NCI-H1694 treated with DMSO at 0.1 percent for 48 hours (cell line): ENCODE measurements at regions not wholly inside any gene's neighbourhood (a gene's known extent, or its start where the extent isn't known, plus 50 kb on each side); places are given as distances from the start of the nearest gene placed in this dataset.

Experiments
- DNase-seq: peaks from one replicate; lab custom pipeline; 2025; lab: John Stamatoyannopoulos, UW

- no peak for DNase-seq
Measured at GRCh38 chr10:85008488-85009184, 680.2 kb downstream of the CCSER2 start.

GRCh38 chr10:85012305-85012704 lies 683.9 kb downstream of the CCSER2 start:
- peak; percentile 59 for DNase-seq

- DNase-seq: no peak
Measured at GRCh38 chr10:85026878-85027467, 698.6 kb downstream of the CCSER2 start.

DNA sequence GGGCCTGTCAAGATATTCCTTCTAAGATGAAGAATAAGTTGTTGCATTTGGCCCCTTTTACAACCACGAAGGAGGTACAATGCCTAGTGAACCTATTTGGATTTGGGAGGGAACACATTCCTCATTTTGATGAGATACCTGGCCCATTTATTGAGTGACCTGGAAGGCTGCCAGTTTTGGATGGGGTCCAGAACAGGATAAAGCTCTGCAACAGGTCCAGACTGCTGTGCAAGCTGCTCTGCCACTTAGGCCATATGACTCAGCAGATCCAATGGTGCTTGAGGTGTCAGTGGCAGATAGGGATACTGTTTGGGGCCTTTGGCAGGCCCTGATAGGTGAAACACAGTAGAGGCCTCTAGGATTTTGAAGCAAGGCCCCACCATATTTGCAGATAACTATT lies 704.6 kb downstream of the CCSER2 start:
- DNase-seq: no peak

GRCh38 chr10:85036661-85037060 lies 708.3 kb downstream of the CCSER2 start:
- DNase-seq: no peak

DNA sequence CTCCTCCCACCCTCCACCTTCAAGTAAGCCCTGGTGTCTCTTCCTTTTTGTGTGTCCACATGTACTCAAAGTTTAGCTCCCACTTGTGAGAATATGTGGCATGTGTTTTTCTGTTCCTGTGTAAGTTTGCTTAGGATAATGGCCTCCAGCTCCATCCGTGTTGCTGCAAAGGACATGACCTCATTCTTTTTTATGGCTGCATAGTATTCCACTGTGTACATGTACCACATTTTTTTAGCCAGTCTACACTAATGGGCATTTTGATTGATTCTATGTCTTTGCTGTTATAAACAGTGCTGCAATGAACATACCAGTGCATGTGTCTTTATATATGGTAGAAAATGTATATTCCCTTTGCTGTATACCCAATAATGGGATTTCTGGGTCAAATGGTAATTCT lies 710.9 kb downstream of the CCSER2 start:
- DNase-seq: no peak

- DNase-seq: no peak
Measured at GRCh38 chr10:85043207-85043606, 714.8 kb downstream of the CCSER2 start.

- DNase-seq: no peak
Measured at GRCh38 chr10:85045046-85045445, 716.7 kb downstream of the CCSER2 start.

- DNase-seq: no peak
Measured at GRCh38 chr10:85047170-85047834, 718.9 kb downstream of the CCSER2 start.

- no peak for DNase-seq
Measured at GRCh38 chr10:85047979-85048378, 719.6 kb downstream of the CCSER2 start.

GRCh38 chr10:85048644-85049043 lies 720.3 kb downstream of the CCSER2 start:
- no peak for DNase-seq

- no peak for DNase-seq
Measured at GRCh38 chr10:85060944-85061343, 732.6 kb downstream of the CCSER2 start.

GRCh38 chr10:85061401-85061800 lies 733.0 kb downstream of the CCSER2 start:
- DNase-seq: no peak

DNA sequence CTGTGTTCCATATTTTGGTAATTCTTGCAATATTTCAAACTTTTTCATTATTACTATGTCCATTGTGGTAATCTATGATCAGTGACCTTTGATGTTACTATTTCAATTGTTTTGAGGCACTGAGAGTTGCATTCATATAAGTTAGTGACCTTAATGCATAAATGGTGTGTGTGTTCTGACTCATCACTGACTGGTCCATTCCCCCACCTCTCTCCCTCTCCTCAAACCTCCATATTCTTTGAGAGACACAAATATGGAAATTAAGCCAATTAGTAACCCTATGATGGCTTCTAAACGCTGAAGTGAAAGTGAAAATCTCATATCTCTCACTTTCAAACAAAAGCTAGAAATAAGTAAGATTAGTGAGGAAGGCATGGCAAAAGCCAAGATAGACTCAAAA lies 739.6 kb downstream of the CCSER2 start:
- no peak for DNase-seq

DNA sequence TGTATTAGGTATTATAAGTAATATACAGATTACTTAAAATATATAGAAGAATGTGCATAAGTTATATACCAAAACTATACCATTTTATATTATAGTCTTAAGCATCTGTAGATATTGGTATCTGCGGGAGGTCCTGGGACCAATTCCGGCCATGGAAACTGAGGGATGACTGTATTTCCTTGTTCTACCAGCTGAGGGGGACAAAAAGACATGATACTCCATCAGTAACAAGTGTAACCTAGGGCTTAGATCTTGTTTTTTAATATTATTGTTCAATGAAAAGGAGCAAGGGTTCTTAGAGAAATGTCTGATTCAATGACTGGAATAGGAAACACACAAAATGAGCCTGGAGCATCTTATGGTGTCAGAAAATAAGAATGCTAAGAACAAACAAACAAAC lies 752.5 kb downstream of the CCSER2 start:
- no peak for DNase-seq

- no peak for DNase-seq
Measured at GRCh38 chr10:85098835-85099521, 770.6 kb downstream of the CCSER2 start.

DNA sequence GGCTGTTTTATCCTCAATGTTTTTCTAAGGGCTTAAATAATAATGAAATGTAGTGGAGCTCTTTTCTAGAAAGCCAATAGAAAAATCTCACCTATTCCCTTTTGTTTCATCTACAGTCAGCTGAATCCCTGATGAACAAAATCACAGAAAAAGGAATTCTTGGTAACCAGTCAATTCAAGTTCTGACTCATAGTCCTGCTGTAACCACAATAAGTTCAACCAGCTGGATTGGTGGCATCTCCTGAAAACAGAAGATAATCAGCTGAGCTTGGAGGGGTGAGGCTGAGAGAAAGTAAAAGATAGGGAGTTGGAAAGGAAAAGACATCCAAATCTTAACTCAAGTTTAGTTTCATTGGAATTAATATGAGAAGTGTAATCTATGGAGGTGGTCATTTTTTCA lies 772.1 kb downstream of the CCSER2 start:
- no peak for DNase-seq

DNA sequence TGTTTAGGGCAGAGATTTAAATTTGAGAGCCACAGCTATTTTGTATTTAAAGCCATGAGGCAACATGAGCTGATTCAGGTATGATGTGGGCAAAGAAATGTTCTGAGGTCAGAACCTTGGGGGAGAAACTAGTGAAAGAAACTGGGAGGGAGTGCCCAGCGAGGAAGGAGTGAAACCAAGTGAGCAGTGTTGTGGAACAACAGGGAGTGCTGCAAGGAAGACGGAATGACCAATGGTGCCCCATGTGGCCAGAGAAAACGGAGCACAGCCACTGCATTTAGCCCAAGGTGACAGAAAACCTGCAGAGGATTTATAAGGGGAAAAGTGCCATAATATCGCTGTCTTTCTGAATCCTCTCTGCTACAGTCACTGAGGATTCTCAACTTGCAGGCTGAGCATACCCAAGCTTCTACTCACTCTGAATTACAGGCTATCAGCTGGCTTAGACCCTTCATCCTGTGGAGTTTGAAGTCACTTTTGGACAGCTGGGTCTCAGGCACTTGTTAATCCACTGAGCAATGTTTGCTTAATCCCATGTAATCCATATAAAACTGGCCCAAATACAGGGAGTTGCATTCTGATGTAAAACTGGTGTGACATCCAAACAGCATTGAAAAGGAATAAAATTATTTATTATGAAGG lies 777.3 kb downstream of the CCSER2 start:
- DNase-seq: no peak

DNA sequence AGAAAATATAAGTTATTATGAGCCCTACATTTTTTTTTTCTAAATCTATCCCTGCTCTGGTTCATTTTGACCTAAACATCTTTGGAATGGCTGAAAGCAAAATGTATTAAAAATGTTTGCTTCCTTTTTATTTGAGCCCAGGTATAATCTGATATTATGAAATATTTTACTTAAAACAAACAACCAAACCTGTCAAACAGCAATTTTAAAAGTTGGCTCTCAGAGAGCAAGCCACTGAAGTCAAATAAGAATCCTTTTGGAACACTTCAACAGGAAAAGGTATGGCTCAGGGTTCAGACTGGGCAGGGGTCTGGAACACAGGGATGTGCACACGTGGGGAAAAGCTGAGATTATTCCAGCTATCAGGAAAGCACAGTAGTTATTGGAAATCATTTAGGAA lies 782.9 kb downstream of the CCSER2 start:
- no peak for DNase-seq

GRCh38 chr10:85124603-85125051 lies 796.2 kb downstream of the CCSER2 start:
- DNase-seq: peak; percentile 13

- DNase-seq: no peak
Measured at GRCh38 chr10:85137253-85137652, 808.9 kb downstream of the CCSER2 start.

- no peak for DNase-seq
Measured at GRCh38 chr10:85138046-85138445, 809.7 kb downstream of the CCSER2 start.
